ENCODE measurements at regions not wholly inside any gene's neighbourhood (a gene's known extent, or its start where the extent isn't known, plus 50 kb on each side); places are given as distances from the start of the nearest gene placed in this dataset.
A peak's percentile ranks its signal among the peaks of the same experiment; 100 is the strongest.

DNA sequence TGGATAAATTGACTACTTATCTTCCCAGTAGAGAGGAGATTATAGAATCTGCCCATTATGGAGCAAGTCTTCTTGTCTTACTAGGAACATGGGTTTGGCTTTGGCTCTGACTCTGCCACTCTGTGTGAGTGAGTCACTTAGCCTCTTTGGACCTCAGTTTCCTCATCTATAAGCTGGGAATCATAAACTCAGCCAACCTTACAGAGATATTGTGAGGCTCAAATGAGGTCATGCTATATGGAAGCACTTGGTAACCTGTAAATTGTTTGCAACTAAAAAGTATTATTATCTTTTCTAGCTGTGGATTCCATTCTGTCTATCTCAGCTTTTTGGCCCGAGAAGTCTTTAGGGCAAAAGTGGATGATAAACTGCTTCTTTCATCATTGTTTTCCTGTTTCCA is 186.8 kb upstream of the TSC22D1 start:
- TF ChIP-seq, protein P1, sequence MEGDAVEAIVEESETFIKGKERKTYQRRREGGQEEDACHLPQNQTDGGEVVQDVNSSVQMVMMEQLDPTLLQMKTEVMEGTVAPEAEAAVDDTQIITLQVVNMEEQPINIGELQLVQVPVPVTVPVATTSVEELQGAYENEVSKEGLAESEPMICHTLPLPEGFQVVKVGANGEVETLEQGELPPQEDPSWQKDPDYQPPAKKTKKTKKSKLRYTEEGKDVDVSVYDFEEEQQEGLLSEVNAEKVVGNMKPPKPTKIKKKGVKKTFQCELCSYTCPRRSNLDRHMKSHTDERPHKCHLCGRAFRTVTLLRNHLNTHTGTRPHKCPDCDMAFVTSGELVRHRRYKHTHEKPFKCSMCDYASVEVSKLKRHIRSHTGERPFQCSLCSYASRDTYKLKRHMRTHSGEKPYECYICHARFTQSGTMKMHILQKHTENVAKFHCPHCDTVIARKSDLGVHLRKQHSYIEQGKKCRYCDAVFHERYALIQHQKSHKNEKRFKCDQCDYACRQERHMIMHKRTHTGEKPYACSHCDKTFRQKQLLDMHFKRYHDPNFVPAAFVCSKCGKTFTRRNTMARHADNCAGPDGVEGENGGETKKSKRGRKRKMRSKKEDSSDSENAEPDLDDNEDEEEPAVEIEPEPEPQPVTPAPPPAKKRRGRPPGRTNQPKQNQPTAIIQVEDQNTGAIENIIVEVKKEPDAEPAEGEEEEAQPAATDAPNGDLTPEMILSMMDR (IDR thresholded peaks at IDR 0.05; ENCODE audit: low read depth, low read length, missing control alignments) = no peak
- H3K4me3 ChIP-seq (ENCODE audit: low read depth, low read length) = no peak overlapping the region
- no peak for DNase-seq (ENCODE audit: low read depth)
- in situ Hi-C loops (cut with HindIII; ENCODE audit: low sequenced_read_pairs) = no loop called here

DNA sequence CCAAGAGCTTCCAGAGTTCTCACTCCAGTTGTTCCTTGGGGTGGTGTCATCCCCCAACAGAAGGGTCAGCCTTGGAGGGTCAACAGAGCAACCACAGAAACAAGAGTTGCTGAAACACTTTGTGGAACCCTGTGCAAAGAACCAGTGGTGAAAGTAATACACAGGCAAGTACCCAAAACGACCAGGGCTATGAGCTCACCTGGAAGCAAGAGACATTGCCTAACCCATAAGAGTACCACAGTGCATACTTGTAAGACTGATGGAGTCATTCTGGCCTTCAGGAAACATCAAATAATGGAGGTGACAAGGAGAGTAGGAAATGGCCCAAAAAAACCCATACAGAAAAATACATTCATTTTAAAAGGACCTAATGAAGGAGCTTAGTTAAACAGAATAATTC is 184.3 kb upstream of the TSC22D1 start:
- H3K4me3 ChIP-seq (ENCODE audit: low read depth, low read length) = no peak overlapping the region
- in situ Hi-C loops (cut with HindIII; ENCODE audit: low sequenced_read_pairs) = no loop called here
- TF ChIP-seq, protein P1 (IDR thresholded peaks at IDR 0.05; ENCODE audit: low read depth, low read length, missing control alignments) = no peak
- DNase-seq (ENCODE audit: low read depth) = no peak

DNA sequence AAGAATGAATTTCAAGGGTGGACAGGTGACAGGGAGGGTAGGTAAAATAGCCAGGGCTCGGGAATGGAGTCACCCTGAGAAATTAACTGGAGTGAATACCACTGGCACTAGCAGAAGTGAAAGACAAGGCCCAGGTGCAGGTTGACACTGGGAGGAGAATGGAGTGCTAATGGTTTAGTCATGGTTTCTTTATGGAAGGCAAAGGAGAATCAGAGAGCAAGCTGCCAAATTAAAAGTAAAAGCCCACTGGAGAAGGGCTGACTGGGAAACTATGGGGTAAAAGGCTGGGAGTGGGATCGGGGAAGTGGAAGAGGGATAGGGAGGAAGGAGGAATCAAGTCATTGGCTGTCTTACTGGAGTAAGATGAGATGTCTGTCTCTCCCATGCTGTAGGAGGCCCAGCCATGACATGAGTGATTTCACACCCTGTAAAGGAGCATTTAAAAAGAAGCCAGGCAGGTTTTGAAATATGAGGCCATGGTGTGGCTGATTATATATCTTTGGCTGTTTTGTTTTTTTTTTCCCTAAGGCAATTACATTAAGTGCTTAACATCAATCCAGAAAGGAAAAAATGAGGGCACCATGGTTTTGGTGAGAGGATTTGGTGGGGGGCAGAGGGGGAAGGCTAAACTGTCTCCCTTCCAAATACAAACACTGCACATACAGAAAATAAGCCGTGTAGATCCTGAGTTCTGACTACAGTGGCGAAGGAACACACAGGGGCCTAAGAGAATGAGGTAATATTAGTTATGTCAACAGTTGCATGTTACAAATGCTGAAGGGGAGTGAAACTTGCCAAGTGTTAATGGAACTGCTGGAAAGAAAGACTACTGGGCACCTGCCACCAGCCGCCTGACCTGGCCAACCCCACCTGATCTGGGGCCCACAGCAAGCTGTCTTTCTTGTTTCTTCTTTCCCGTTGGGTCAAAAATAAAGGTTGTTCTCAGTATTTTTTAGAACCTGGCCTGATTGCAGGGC is 183.5 kb upstream of the TSC22D1 start:
- no peak overlapping the region for H3K4me3 ChIP-seq (ENCODE audit: low read depth, low read length)
- no peak for DNase-seq (ENCODE audit: low read depth)
- in situ Hi-C loops (cut with HindIII; ENCODE audit: low sequenced_read_pairs) = no loop called here
- TF ChIP-seq, protein P1 (IDR thresholded peaks at IDR 0.05; ENCODE audit: low read depth, low read length, missing control alignments) = no peak

DNA sequence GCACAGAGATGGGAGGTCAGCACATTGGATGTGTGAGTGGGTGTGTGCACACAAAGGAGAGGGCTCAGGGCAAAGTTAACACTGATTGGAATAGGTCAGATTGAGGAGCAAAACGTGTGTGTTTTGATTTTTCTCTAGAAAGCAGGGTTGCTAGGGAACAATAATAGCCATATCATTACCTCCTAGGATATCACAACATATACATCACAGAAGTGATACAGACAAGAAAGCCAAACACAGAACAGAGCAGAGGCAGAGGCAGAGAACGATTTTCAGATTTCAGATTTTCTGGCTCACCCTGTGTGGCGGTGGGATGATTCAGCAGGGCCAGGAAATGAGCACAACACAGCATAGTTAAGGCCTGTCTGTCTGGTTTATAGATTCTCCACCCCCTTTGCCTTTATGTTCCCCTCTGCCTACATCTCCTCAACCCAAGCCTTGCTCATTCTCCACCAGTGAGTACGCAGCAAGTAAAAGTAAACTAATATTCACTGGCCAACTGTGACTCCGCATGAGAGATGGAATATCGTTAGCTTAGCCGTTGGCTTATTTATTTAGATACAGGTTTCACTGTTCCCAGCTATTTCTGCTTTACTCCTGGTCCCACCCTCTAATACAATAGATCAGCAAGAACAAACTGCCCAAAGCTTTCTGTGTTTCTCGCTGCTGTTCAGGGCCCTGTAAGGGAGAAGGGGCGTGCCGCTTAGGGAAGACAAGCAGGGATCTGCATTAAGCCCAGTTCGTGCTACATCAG is 182.7 kb upstream of the TSC22D1 start:
- in situ Hi-C loops (cut with HindIII; ENCODE audit: low sequenced_read_pairs) = no loop called here
- TF ChIP-seq, protein P1 (IDR thresholded peaks at IDR 0.05; ENCODE audit: low read depth, low read length, missing control alignments) = no peak
- DNase-seq (ENCODE audit: low read depth) = peak; percentile 73

DNA sequence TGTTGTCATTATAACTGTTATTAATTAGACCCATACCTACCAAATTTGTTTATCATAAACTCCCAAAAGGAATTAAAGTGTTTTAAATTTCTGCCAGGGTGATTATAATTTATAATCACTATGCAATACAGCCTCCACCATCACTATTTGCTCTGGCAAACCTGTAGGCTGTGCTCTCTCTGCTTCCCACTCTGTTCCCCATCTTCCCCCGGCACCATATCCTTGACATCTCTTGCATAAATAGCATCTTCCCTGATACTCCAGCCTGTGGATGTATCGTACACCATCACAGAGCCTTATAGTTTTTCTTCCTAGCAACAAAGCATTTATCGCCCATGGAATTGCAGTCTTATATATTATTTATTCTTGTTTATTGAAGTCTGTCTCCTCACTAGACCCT is 181.5 kb upstream of the TSC22D1 start:
- no peak overlapping the region for H3K4me3 ChIP-seq (ENCODE audit: low read depth, low read length)
- in situ Hi-C loops (cut with HindIII; ENCODE audit: low sequenced_read_pairs) = no loop called here
- TF ChIP-seq, protein P1 (IDR thresholded peaks at IDR 0.05; ENCODE audit: low read depth, low read length, missing control alignments) = no peak
- no peak for DNase-seq (ENCODE audit: low read depth)

More for the DNA sequence above, 182.7 kb upstream of the TSC22D1 start:
- H3K4me3 ChIP-seq (ENCODE audit: low read depth, low read length) = no peak overlapping the region

GRCh38 chr13:44756276-44756810 is 180.2 kb upstream of the TSC22D1 start:
- in situ Hi-C loops (cut with HindIII; ENCODE audit: low sequenced_read_pairs) = no loop called here
- no peak overlapping the region for H3K4me3 ChIP-seq (ENCODE audit: low read depth, low read length)
- TF ChIP-seq, protein P1 (IDR thresholded peaks at IDR 0.05; ENCODE audit: low read depth, low read length, missing control alignments) = no peak
- no peak for DNase-seq (ENCODE audit: low read depth)

All from astrocyte of the cerebellum (primary cell).